Erythroblast (primary cell): ENCODE measurements at regions not wholly inside any gene's neighbourhood (a gene's known extent, or its start where the extent isn't known, plus 50 kb on each side); places are given as distances from the start of the nearest gene placed in this dataset.

Source experiments
- DNase-seq, 2 experiments: peaks; one replicate each; lab custom pipeline; 2025; lab: John Stamatoyannopoulos, UW
- GATA1 ChIP-seq: IDR thresholded peaks from 2 replicates; pipeline ENCODE4 v1.6.1; 2011; ENCODE audit warnings: low read depth, mild to moderate bottlenecking, control low read depth, low read length, moderate library complexity
- POLR2A ChIP-seq: IDR thresholded peaks from 2 replicates; pipeline ENCODE4 v1.6.1; 2011; ENCODE audit warnings: mild to moderate bottlenecking, low read length

DNA sequence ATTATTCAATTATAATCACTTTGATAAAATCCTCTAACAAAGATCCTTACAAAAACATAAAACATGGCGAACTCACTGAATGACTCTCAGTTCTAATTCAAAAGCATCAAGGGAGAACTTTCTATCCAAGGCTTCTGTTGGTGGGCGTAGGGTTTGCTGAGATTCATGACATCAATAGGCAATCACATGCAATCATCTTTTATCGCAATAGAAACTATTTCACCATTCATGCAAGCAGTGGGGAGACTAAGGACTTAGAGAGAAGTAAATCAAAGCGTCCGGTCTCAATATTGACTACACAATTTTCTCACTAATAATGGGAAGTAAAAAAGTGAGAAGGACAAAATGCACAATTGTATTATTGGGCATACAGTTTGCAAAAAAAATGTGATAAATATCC, 168.7 kb downstream of the SCG2 start:
- TF ChIP-seq GATA1 (no peak), POLR2A (no peak)
- DNase-seq: no peak

- no peak for DNase-seq
- TF ChIP-seq GATA1 (no peak), POLR2A (no peak)
These were observed 164.4 kb downstream of the SCG2 start for GRCh38 chr2:223437788-223438187.

GRCh38 chr2:223439184-223439583, 163.0 kb downstream of the SCG2 start:
- DNase-seq: no peak
- no peak for TF ChIP-seq GATA1
- TF ChIP-seq POLR2A: no peak

DNA sequence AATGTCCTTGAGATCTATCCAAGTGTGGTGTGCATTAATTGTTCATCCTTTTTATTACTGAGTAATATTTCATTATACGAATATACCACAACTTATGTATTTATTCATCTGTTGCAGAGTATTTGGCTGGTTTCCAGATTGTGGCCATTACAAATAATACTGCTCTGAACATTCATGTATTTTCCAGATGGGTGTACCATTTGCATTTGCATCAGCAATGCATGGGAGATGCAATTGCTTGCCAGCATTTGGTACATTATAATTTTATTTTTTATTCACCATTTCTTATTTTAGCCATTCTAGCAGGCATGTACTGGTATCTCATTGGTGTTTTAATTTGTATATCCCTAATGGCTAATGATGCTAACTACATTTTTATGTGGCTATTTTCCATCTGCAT, 162.4 kb downstream of the SCG2 start:
- TF ChIP-seq POLR2A (no peak), GATA1 (no peak)
- no peak for DNase-seq

- no peak for DNase-seq
- no peak for TF ChIP-seq POLR2A
These were observed 159.3 kb downstream of the SCG2 start for GRCh38 chr2:223442847-223443246.

GRCh38 chr2:223450246-223450645, 151.9 kb downstream of the SCG2 start:
- TF ChIP-seq GATA1: no peak
- TF ChIP-seq POLR2A: no peak
- DNase-seq: no peak

- no peak for TF ChIP-seq GATA1
- TF ChIP-seq POLR2A: no peak
These were observed 144.9 kb downstream of the SCG2 start for GRCh38 chr2:223457301-223457700.

DNA sequence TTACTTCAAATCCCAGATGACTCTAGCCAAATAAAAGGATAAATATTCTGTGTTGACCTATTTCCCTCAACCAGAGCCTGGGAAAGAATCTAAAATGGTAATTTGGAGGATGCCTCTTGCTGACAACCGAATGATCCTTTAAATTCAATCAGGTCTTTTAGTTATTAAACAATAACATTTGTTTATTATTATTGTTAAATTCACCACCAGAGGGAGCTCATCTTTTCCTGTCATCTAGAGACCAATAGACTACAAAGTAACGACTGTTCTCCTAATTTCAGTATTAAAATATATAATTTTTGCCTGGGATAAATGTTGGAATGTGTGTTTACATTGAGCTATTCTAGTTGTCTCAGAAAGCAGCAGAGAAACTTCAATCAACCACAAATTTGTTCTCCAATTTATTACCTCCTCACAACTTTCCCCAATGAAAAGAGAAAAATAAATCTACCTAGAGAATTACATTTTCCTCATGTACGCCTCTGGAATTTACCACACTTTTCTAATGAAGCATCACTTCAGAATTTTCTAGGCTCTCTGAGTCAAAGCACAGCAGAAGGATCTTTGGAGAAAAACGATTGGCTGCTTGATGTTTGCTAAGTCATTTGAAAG, 142.7 kb downstream of the SCG2 start:
- DNase-seq: peak in 1 of 2 experiments; percentile 6

More at GRCh38 chr2:223457301-223457700, 144.9 kb downstream of the SCG2 start:
- no peak for DNase-seq

GRCh38 chr2:223460209-223460608, 142.0 kb downstream of the SCG2 start:
- TF ChIP-seq POLR2A: no peak
- TF ChIP-seq GATA1: no peak

More for the DNA sequence above, 142.7 kb downstream of the SCG2 start:
- TF ChIP-seq GATA1 (no peak), POLR2A (no peak)

DNA sequence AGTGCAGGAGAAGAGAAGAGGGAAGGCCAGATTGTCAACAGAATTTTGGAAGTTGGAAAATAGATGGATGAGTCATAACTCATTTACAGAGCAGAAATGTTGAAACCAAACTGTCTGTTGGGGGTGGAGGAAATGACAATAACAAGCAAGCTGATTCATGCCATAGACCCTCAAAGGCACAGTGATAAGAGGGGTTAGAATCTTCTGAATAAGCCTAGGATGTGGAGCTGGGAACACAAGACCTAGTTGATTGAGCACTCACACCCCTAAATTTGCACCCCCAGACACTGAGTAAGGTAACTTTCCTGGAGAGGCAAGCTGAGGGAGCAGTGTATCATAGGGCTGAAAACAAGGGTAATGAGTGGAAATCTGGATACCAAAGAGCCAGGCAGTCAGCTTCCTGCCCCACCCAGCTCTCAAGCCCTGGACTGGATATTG, 141.4 kb downstream of the SCG2 start:
- DNase-seq: no peak
- TF ChIP-seq GATA1 (no peak), POLR2A (no peak)

More at GRCh38 chr2:223460209-223460608, 142.0 kb downstream of the SCG2 start:
- DNase-seq: no peak

GRCh38 chr2:223464071-223464470, 138.1 kb downstream of the SCG2 start:
- TF ChIP-seq GATA1: no peak
- TF ChIP-seq POLR2A: no peak
- no peak for DNase-seq

DNA sequence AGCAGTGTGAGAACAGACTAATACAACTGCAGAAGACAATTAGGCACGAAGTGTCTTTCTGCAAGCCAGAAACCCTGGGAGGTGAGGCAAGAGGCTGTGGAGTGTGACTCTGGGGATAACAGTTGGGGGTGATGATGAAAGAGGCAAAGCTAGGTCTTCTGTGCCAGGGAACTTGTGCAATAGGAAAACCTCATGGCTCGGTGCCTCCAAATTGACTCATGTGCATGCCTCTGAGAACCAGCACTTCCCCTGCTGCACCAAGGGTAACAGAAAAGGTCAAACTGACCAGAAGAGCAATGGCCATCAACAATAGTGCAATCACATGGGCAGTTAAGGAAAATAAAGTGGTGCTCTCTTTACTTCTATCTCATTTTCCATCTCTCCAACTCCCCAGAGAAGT, 136.4 kb downstream of the SCG2 start:
- TF ChIP-seq GATA1: no peak
- TF ChIP-seq POLR2A: no peak
- DNase-seq: no peak

- DNase-seq: no peak
These were observed 135.0 kb downstream of the SCG2 start for GRCh38 chr2:223467196-223467595.

DNA sequence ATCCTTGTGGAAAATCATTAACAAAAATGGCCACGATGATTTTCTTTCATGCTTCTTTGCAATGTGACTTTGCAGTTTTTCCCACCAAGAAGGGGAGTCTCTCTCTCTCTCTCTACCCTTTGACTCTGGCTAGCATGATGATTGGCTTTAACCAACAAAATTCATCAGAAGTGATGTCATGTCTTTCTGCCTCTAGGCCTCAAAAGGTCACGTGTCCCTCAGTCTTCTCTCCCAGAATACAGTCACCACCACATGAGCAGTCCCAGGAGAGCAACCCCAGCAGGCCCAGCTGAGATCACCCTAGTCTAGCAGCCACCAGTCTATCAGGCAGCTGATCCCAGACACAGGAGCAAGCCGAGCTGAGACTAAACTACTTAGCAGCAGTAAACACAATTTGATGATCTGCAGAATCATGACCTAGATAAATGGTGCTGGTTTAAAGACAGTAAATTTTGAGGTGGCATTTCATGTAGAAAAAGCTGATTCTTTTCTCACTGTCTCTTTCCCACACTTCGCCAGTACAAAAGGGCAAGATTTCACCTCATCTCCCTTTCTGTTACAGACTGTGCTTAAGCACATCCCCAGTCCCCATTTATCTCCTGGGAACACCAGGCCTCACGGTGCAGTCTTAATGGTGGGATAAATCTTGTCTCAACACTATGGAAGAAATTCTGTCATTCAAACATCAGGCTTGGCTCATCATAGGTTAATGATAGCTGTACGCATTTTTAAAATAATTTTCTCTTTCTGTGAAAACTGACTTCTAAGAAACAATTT, 132.7 kb downstream of the SCG2 start:
- TF ChIP-seq GATA1 (no peak), POLR2A (no peak)
- no peak for DNase-seq

More at GRCh38 chr2:223467196-223467595, 135.0 kb downstream of the SCG2 start:
- TF ChIP-seq GATA1: no peak
- no peak for TF ChIP-seq POLR2A

DNA sequence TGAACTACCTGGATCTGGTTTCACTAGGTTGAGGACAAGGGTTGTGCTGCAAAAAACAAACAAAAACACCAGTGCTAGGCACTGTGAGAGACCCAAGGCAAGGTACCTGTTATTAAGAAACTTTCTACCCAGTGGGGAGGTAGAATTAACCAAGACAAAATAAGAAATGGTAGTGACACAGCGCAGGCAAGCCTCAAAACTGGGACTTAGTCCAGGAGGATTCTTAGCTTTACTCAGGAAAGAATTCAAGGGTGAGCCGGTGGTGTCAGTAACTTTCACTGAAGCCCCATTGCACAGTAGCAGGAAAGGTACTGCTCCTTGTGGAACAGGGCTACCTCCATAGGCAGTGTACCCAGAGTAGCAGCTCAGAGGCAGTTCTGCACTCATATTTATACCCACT, 131.6 kb downstream of the SCG2 start:
- TF ChIP-seq GATA1 (no peak), POLR2A (no peak)
- no peak for DNase-seq

GRCh38 chr2:223472771-223473170, 129.4 kb downstream of the SCG2 start:
- no peak for TF ChIP-seq GATA1
- TF ChIP-seq POLR2A: no peak

More at GRCh38 chr2:223472771-223473170, 129.4 kb downstream of the SCG2 start:
- no peak for DNase-seq
